RKO (cell line): ENCODE measurements at regions not wholly inside any gene's neighbourhood (a gene's known extent, or its start where the extent isn't known, plus 50 kb on each side); places are given as distances from the start of the nearest gene placed in this dataset.

ENCODE experiments used
- DNase-seq: peaks from one replicate; pipeline ENCODE4 v3.0.0-alpha.2; 2016; ENCODE audit warnings: low spot score

DNA sequence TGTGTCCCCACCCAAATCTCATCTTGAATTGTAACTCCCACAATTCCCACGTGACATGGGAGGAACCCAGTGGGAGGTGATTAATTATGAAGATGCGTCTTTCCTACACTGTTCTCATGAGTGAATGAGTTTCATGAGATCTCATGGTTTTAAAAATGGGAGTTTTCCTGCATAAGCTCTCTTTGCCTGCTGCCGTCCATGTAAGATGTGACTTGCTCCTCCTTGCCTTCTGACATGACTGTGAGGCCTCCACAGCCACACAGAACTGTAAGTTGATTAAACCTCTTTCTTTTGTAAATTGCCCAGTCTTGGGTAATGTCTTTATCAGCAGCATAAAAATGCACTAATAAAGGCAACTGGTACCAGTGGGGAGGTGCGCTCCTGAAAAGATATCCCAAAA lies 67.7 kb upstream of the DRGX start:
- no peak for DNase-seq

DNA sequence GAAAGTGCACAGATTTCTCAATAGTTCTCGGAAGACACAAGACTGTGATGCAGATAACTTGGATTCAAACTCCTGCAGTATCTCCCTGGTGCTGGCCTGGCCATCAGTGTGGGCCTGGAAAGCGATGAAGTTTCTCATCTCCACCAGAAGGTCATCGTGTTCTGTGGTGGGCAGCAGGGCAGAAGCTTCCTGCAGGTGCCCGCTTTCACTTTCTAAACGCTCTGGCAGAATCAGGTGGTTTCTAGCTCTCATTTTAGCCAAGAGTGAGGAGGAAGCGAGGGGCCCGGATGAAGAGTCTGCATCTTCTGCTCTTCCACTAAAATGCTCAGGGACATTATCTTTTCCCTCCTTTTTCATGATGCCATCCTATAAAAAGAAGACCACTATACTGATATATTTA lies 63.0 kb upstream of the DRGX start:
- no peak for DNase-seq

DNA sequence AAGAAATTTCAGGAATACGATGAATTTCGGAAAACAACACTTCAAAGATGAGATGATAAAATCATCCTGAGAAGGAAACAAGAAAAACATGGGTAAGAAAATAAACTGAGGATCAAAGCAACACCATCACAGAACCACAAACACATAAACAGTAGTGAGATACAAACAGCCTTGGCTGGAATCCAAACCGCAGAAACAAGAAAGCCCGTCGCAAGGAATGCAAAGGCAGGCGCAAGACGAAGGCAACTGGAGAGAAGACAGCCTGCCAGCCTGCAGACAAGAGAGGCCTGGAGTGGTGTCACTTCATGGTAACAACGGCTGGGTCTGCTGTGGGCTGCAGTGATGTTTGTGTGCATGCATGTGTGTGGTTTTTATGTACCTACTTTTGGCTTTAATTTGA lies 61.8 kb upstream of the DRGX start:
- DNase-seq: no peak

DNA sequence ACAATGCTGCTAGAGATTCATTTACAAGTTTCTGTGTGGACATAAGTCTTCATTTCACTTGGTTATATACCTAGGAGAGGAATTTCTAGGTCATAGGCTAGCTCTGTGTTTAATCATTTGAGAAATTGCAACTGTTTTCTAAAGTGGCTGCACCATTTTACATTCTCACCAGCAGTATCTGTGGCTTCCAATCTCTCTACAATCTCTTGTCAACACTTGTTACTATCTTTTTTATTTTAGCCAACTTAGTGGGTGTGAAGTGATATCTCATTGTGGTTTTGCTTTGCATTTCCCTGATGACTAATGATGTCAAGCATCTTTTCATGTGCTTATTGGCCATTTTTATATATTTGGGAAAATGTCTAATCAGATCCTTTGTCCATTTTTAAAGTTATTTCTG lies 53.0 kb upstream of the DRGX start:
- no peak for DNase-seq

DNA sequence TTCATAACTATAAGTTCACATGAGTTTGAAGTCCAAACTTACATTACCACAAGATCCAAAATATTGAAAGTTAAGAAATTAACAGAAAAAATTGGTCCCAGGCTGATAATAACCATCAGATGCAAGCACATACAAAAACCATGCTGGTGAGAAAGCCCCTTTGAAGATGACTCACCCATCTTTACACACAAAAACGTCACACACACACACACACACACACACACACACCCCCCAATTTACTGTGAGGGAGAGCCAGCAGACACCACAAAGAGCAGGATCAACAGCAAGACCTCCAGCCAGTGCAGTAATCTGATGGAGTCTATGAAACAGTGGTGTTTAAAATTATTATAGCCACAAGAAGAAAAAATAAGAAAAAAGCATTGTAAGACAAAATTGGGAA lies 50.1 kb upstream of the DRGX start:
- DNase-seq: peak; percentile 25
